Astrocyte of the spinal cord (primary cell): ENCODE measurements at regions not wholly inside any gene's neighbourhood (a gene's known extent, or its start where the extent isn't known, plus 50 kb on each side); places are given as distances from the start of the nearest gene placed in this dataset.
"Not testable (repeated sequence)": the region's sequence is repeated elsewhere in the genome, so short reads cannot be mapped to it uniquely, and the experiment has no call there.

Experiments used
- DNase-seq: peaks from one replicate; pipeline ENCODE4 v3.0.0; 2011; ENCODE audit warnings: low read depth, low spot score
- H3K4me3 ChIP-seq: 2 replicates; pipeline ENCODE4 v1.5.1; 2011; ENCODE audit warnings: low read depth, mild to moderate bottlenecking, low read length, moderate library complexity
- CTCF ChIP-seq: IDR thresholded peaks from 2 replicates; pipeline ENCODE4 v1.5.1; 2012; ENCODE audit warnings: low read depth, mild to moderate bottlenecking, low read length, inconsistent platforms
- in situ Hi-C: cut with HindIII; loops from 2 replicates; pipeline ENCODE4 v1.10.0; 2017; ENCODE audit warnings: low sequenced_read_pairs

GRCh38 chr1:204003536-204003935, 69.4 kb upstream of the SOX13 start:
- no peak for TF ChIP-seq CTCF
- no peak for DNase-seq
- H3K4me3 ChIP-seq, result no peak overlapping the region
- in situ Hi-C loops, result no loop called here

- H3K4me3 ChIP-seq, result no peak overlapping the region
- DNase-seq, result no peak
- no peak for TF ChIP-seq CTCF
- in situ Hi-C loops, result no loop called here
Observed at GRCh38 chr1:204011426-204011825, 61.5 kb upstream of the SOX13 start.

- no peak for DNase-seq
- H3K4me3 ChIP-seq, result no peak overlapping the region
- in situ Hi-C loops, result no loop called here
- TF ChIP-seq CTCF, result no peak
Observed at GRCh38 chr1:204013052-204013451, 59.9 kb upstream of the SOX13 start.

GRCh38 chr1:204014336-204014735, 58.6 kb upstream of the SOX13 start:
- no peak overlapping the region for H3K4me3 ChIP-seq
- TF ChIP-seq CTCF, result no peak
- DNase-seq, result no peak
- in situ Hi-C loops, result no loop called here

GRCh38 chr1:204014961-204015360, 58.0 kb upstream of the SOX13 start:
- in situ Hi-C loops, DNase-seq, H3K4me3 ChIP-seq: not testable (repeated sequence)

- in situ Hi-C loops, result no loop called here
- H3K4me3 ChIP-seq, result no peak overlapping the region
Observed at GRCh38 chr1:204017032-204017431, 55.9 kb upstream of the SOX13 start.

GRCh38 chr1:204018460-204018859, 54.5 kb upstream of the SOX13 start:
- no peak for TF ChIP-seq CTCF
- no peak for DNase-seq
- no peak overlapping the region for H3K4me3 ChIP-seq
- in situ Hi-C loops, result no loop called here

More at GRCh38 chr1:204017032-204017431, 55.9 kb upstream of the SOX13 start:
- TF ChIP-seq CTCF, result no peak
- no peak for DNase-seq
